Stimulated activated naive CD8-positive, alpha-beta T cell treated with anti-CD3 and anti-CD28 coated beads, Interleukin-15, amount 100 ng/mL, for 72 hours (primary cell): ENCODE measurements at regions not wholly inside any gene's neighbourhood (a gene's known extent, or its start where the extent isn't known, plus 50 kb on each side); places are given as distances from the start of the nearest gene placed in this dataset.

Source experiments
- ATAC-seq: fragments of 150-1000 bp; cut with Tn5 transposase; 2 replicates; pipeline ENCODE4 v1.10.0; 2021; ENCODE audit warnings: mild to moderate bottlenecking, moderate library complexity
- DNase-seq, 2 donors: peaks; one replicate each; pipeline ENCODE4 v3.0.0; 2021 to 2022
- H3K27ac Mint-ChIP-seq, 2 donors: one replicate each; pipeline ENCODE4 v1.8.0; 2022; ENCODE audit warnings: mild to moderate bottlenecking in 2 of 2, mixed read lengths in 2 of 2, moderate library complexity in 2 of 2
- H3K27me3 Mint-ChIP-seq: one replicate; pipeline ENCODE4 v1.8.0; 2022; ENCODE audit warnings: mixed read lengths
- H3K4me1 Mint-ChIP-seq: one replicate; pipeline ENCODE4 v1.8.0; 2022; ENCODE audit warnings: mild to moderate bottlenecking, mixed read lengths
- H3K4me3 Mint-ChIP-seq, 2 donors: one replicate each; pipeline ENCODE4 v1.8.0; 2022; ENCODE audit warnings: mild to moderate bottlenecking in 2 of 2, mixed read lengths in 2 of 2, moderate library complexity in 1 of 2
- H3K9me3 Mint-ChIP-seq, 2 donors: one replicate each; pipeline ENCODE4 v1.8.0; 2022; ENCODE audit warnings: mixed read lengths in 2 of 2

DNA sequence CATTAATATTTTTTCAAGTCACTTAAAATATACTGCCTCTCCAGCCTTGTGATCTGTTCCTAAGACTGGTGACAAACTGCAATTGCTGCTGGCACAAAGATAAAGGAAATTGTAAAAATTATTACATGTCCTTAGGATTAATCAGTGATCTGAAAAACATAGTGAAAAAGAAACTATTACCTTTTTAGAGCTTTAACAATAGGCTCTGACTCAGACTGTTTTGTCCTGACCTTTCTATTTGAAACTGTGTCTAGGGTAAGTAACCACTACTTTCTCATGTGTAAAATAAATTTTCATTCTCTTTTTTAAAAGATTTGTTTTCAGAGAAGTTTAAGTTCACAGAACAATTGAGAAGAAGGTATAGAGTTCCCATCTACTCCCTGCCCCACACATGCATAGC is 80.4 kb upstream of the CLEC14A start:
- H3K4me1 Mint-ChIP-seq: no peaks in the 10 kb centered on the region
- ATAC-seq: no peak
- no peak overlapping the region for H3K27ac Mint-ChIP-seq
- no peak for DNase-seq
- H3K9me3 Mint-ChIP-seq: no peaks in the 10 kb centered on the region
- H3K27me3 Mint-ChIP-seq: peaks cover 7% of the 10 kb centered on the region
- H3K4me3 Mint-ChIP-seq: no peak overlapping the region

DNA sequence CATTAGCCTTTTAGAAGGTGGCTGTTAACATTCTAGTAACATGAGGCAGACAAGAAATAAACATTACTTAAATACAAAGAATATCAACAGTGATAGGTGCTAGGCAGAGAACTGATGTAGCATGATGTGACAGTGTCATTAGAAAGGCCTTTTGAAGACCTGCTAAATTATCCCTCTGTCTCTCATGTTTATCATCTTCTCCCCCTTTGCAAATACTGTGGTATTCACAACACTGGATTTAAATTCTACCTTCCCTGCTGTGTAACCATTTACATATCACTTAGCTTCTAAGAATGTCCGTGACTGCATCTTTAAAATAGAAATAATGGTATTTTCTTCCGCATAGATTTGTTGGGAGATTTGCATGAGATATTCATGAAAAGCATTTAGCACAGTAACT is 74.4 kb upstream of the CLEC14A start:
- H3K4me3 Mint-ChIP-seq: no peak overlapping the region
- no peak for ATAC-seq
- peaks cover 0 to 6% of the 10 kb centered on the region in 2 donors for H3K9me3 Mint-ChIP-seq
- H3K4me1 Mint-ChIP-seq: no peaks in the 10 kb centered on the region
- no peak for DNase-seq
- H3K27me3 Mint-ChIP-seq: no peaks in the 10 kb centered on the region
- H3K27ac Mint-ChIP-seq: no peak overlapping the region

DNA sequence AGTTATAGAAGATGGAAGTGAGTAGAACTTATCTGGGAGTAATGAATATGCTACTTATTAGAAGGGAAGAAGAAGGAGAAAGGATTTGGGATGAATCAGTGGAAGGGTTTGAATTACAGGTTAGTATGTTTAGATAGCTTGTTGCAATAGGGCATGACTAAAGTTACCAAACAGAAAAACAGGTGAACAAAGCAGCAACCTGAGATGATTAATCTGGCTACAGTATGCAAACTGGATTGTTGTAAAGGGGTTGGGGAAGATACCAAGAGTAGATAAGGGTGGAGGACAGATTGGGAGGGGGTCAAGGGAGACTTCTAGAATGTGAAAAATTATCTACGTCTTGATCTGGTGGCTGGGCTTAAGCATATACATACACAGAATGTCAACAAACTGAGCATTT is 73.4 kb upstream of the CLEC14A start:
- Mint-ChIP-seq H3K4me1 (no peaks in the 10 kb centered on the region), H3K9me3 (peaks cover 0 to 6% of the 10 kb centered on the region in 2 donors), H3K4me3 (no peak overlapping the region), H3K27me3 (no peaks in the 10 kb centered on the region), H3K27ac (no peak overlapping the region)
- DNase-seq (no peak), ATAC-seq (no peak)

DNA sequence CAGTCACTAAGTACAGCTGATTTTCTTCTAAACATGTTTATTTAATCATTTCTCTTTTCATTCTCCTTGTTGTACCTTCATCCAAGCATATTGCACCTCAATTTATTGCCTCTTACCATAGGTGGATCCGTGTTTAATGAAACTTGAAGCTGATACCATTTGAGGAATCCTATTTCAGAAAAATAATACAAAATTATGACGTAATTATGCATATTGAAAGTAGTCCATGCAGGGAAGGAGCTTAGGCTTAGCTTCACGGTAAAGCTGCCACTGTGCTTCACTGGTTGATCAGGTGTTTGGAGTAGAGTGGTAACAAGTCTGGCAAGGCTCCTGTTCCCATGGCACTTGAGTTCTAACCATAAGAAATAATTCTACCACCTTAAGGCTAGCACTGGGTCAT is 61.0 kb upstream of the CLEC14A start:
- no peaks in the 10 kb centered on the region for H3K9me3 Mint-ChIP-seq
- H3K27me3 Mint-ChIP-seq: no peaks in the 10 kb centered on the region
- no peak overlapping the region for H3K27ac Mint-ChIP-seq
- H3K4me3 Mint-ChIP-seq: no peak overlapping the region
- ATAC-seq (no peak), DNase-seq (no peak)
- no peaks in the 10 kb centered on the region for H3K4me1 Mint-ChIP-seq

DNA sequence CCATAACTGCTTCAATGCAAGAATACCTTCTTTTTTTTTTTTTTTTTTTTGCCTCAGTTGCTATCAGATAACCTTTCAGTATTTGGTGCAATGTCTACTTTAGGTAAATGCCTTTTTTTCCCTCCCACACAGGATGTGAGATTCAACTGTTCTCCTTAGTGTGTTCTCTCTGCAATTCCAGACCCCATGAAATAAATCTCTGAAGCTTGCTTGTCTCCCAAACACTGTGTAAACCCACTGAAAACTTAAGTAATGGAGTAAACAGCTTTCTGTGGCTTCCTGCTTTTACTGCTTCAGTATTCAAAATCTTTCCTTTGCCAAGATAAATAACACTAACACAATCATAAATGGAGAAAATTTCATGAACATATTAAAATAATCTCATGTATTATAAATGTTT is 55.8 kb upstream of the CLEC14A start:
- no peak for DNase-seq
- Mint-ChIP-seq H3K4me1 (no peaks in the 10 kb centered on the region), H3K27ac (no peak overlapping the region), H3K27me3 (no peaks in the 10 kb centered on the region), H3K4me3 (no peak overlapping the region), H3K9me3 (no peaks in the 10 kb centered on the region)
- no peak for ATAC-seq

DNA sequence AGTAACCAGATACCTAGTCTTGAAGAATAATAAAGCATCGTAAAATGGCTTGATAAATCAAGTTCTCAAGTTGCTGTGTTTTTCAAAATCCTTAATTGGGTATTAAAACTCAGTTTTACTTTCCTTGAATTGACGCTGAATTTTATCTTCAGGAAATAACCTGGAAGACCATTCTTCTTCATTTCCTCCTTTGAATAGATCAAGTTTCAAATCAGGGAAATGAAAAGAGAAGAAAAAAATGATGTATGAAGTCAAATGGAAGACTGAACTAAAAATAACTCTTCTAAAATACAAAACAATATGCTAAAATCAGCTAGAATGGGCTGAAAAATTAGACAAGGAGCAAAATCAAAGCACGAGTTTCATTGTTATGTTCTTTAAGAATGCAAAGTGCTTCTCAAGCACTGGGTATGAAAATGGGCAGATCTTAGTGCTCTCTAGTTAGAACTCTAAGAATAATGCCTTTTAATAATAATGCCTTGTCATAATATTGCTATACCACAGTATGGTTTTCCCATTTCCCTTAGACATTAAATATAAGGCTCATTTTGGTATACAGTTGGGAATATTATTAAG is 54.6 kb upstream of the CLEC14A start:
- Mint-ChIP-seq H3K27me3 (no peaks in the 10 kb centered on the region), H3K4me3 (no peak overlapping the region), H3K9me3 (no peaks in the 10 kb centered on the region), H3K27ac (no peak overlapping the region), H3K4me1 (no peaks in the 10 kb centered on the region)
- DNase-seq: no peak
- no peak for ATAC-seq

DNA sequence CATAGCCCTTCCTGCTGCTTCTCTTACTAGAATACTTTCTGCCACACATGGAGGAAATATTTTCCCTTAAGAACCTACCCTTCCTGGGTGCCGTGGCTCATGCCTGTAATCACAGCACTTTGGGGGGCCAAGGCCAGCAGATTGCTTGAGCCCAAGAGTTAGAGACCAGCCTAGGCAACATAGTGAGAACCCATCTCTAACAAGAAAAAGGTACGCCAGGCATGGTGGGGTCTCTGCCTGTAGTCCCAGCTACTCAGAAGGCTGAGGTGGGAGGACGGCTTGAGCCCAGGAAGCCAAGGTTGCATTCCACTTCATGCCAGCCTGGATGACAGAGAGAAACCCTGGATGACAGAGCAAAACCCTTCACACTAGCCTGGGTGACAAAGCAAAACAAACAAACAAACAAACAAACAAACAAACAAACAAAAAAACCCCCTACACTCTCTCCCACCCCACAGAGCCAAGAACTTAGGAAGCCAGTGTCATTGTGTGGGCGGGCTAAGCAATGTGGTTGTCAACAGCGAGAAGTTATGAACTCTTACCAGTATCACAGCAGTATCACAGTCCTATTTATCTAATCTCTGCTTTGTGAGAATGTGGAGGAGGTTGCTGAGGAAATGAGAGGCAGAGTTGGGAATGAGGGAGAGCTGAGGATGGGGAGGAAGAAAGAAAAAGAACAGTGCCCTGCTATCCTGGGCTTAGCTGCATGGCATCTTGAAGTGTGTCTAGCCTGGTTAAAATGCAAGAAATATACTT is 53.8 kb upstream of the CLEC14A start:
- DNase-seq: no peak
- Mint-ChIP-seq H3K27me3 (peaks cover 4% of the 10 kb centered on the region), H3K4me3 (no peak overlapping the region), H3K4me1 (no peaks in the 10 kb centered on the region), H3K9me3 (peaks cover 0 to 1% of the 10 kb centered on the region in 2 donors), H3K27ac (peak overlapping the region in 1 of 2 donors; percentile 69)
- ATAC-seq: no peak
